Keratinocyte (primary cell): ENCODE measurements at regions not wholly inside any gene's neighbourhood (a gene's known extent, or its start where the extent isn't known, plus 50 kb on each side); places are given as distances from the start of the nearest gene placed in this dataset.

Experiments
- EZH2 ChIP-seq: IDR thresholded peaks from one replicate; pipeline ENCODE4 v1.6.1; 2012; ENCODE audit warnings: inconsistent platforms, mild to moderate bottlenecking, low read length, moderate library complexity
- TF ChIP-seq, protein P1 (sequence below), 3 experiments: IDR thresholded peaks in 1 of 3; conservative IDR thresholded peaks in 1 of 3; optimal IDR thresholded peaks in 1 of 3; 2 replicates in 2 of 3; 3 replicates in 1 of 3; pipeline versions ENCODE3 to v1.5.1; 2011; ENCODE audit warnings: low read length in 3 of 3, mild to moderate bottlenecking in 3 of 3, moderate library complexity in 2 of 3, control low read depth in 1 of 3, inconsistent platforms in 1 of 3; ENCODE audit not compliant: insufficient read depth in 2 of 3; ENCODE audit errors: extremely low read depth in 1 of 3

DNA sequence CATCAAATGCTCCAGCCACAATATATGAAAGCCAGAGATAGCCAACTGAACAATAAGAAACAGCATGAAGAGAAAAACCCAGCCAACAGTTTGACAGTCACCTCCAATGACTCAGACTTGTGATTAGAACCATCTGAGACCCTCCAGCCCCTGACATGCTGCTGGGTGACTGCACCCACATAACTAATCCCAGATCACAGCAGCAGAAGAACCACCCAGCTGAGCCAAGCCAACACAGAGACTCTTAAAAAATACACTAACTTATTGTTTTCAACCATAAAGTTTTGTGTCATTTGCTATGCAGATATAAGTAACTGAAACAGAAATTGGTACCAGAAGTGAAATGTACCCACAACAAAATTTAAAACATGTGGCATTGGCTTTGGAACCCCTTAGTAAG lies 314.3 kb upstream of the DYNLRB2 start:
- TF ChIP-seq, protein P1, sequence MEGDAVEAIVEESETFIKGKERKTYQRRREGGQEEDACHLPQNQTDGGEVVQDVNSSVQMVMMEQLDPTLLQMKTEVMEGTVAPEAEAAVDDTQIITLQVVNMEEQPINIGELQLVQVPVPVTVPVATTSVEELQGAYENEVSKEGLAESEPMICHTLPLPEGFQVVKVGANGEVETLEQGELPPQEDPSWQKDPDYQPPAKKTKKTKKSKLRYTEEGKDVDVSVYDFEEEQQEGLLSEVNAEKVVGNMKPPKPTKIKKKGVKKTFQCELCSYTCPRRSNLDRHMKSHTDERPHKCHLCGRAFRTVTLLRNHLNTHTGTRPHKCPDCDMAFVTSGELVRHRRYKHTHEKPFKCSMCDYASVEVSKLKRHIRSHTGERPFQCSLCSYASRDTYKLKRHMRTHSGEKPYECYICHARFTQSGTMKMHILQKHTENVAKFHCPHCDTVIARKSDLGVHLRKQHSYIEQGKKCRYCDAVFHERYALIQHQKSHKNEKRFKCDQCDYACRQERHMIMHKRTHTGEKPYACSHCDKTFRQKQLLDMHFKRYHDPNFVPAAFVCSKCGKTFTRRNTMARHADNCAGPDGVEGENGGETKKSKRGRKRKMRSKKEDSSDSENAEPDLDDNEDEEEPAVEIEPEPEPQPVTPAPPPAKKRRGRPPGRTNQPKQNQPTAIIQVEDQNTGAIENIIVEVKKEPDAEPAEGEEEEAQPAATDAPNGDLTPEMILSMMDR (optimal IDR thresholded peaks at IDR 0.05 in 1 of 3, IDR thresholded peaks at IDR 0.05 in 1 of 3, conservative IDR thresholded peaks at IDR 0.05 in 1 of 3; ENCODE audit: extremely low read depth in 1 of 3, insufficient read depth in 2 of 3, low read length in 3 of 3): no peak
- no peak for TF ChIP-seq EZH2
